ENCODE measurements at regions not wholly inside any gene's neighbourhood (a gene's known extent, or its start where the extent isn't known, plus 50 kb on each side); places are given as distances from the start of the nearest gene placed in this dataset.

DNA sequence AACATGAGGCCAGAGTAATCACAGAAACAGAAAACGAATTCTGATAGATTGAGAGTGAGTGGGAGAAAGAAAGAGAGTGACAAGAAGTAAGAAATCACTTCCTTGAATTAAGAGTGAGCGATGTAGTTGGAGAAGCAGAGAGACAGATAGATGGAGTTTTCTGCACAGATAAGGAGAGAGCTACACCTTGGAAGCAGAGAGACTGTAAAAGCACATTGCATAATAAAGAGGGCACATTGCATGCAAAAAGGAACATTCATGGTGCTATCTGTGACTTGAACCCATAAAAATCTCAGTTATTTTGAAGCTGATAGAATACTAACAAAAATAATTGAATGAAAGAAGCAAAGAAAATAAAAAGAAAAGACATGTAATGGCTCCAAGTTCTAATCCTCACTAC lies 943.8 kb downstream of the NR2F1-AS1 start:
- Histone ChIP-seq H3K9me3 (ENCODE audit: low read length) (no peaks in the 10 kb centered on the region), H3K4me3 (ENCODE audit: low read length) (no peak overlapping the region), H3K9me2 (ENCODE audit: insufficient read depth, low read length) (no peaks in the 10 kb centered on the region), H3K27ac (ENCODE audit: low read length) (no peak overlapping the region), H4K20me1 (ENCODE audit: insufficient read depth) (no peaks in the 10 kb centered on the region), H3K9ac (ENCODE audit: low read length) (no peak overlapping the region), H3K4me2 (ENCODE audit: low read length) (no peak overlapping the region), H3K36me3 (ENCODE audit: insufficient read depth, low read length) (no peaks in the 10 kb centered on the region), H3K27me3 (ENCODE audit: insufficient read depth, low read depth, low read length) (no peaks in the 10 kb centered on the region), H3K79me2 (replicated peaks; ENCODE audit: insufficient read depth, low read length) (no peaks in the 10 kb centered on the region), H2AFZ (ENCODE audit: low read depth, low read length) (no peak overlapping the region), H3F3A (ENCODE audit: insufficient read depth, low read length, poor library complexity, severe bottlenecking) (no peaks in the 10 kb centered on the region)
- no peak for TF ChIP-seq RAD21 (conservative IDR thresholded peaks at IDR 0.05)
- TF ChIP-seq EP300 (conservative IDR thresholded peaks at IDR 0.05; ENCODE audit: poor library complexity, severe bottlenecking): no peak
- TF ChIP-seq, protein P1, sequence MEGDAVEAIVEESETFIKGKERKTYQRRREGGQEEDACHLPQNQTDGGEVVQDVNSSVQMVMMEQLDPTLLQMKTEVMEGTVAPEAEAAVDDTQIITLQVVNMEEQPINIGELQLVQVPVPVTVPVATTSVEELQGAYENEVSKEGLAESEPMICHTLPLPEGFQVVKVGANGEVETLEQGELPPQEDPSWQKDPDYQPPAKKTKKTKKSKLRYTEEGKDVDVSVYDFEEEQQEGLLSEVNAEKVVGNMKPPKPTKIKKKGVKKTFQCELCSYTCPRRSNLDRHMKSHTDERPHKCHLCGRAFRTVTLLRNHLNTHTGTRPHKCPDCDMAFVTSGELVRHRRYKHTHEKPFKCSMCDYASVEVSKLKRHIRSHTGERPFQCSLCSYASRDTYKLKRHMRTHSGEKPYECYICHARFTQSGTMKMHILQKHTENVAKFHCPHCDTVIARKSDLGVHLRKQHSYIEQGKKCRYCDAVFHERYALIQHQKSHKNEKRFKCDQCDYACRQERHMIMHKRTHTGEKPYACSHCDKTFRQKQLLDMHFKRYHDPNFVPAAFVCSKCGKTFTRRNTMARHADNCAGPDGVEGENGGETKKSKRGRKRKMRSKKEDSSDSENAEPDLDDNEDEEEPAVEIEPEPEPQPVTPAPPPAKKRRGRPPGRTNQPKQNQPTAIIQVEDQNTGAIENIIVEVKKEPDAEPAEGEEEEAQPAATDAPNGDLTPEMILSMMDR (IDR thresholded peaks at IDR 0.05; ENCODE audit: poor library complexity, severe bottlenecking): no peak
- TF ChIP-seq EZH2 (IDR thresholded peaks at IDR 0.05; ENCODE audit: borderline replicate concordance, insufficient read depth, low read length, poor library complexity, severe bottlenecking): no peak
- TF ChIP-seq SMC3 (conservative IDR thresholded peaks at IDR 0.05; ENCODE audit: poor library complexity): no peak
- TF ChIP-seq POLR2AphosphoS5 (IDR thresholded peaks at IDR 0.05): no peak
- no peak for TF ChIP-seq MXI1 (conservative IDR thresholded peaks at IDR 0.05; ENCODE audit: poor library complexity, severe bottlenecking)
- no peak for TF ChIP-seq REST (IDR thresholded peaks at IDR 0.05; ENCODE audit: borderline replicate concordance)
- TF ChIP-seq TAF1 (IDR thresholded peaks at IDR 0.05; ENCODE audit: low read depth): no peak

GRCh38 chr5:92635001-92635461 lies 946.0 kb downstream of the NR2F1-AS1 start:
- no peak for TF ChIP-seq POLR2AphosphoS5 (IDR thresholded peaks at IDR 0.05)
- TF ChIP-seq, protein P1 (IDR thresholded peaks at IDR 0.05; ENCODE audit: poor library complexity, severe bottlenecking): no peak
- Histone ChIP-seq H3F3A (ENCODE audit: insufficient read depth, low read length, poor library complexity, severe bottlenecking) (no peaks in the 10 kb centered on the region), H3K36me3 (ENCODE audit: insufficient read depth, low read length) (no peaks in the 10 kb centered on the region), H3K4me2 (ENCODE audit: low read length) (no peak overlapping the region), H3K27me3 (ENCODE audit: insufficient read depth, low read depth, low read length) (no peaks in the 10 kb centered on the region), H2AFZ (ENCODE audit: low read depth, low read length) (no peak overlapping the region), H3K79me2 (replicated peaks; ENCODE audit: insufficient read depth, low read length) (no peaks in the 10 kb centered on the region), H3K9ac (ENCODE audit: low read length) (no peak overlapping the region), H3K9me3 (ENCODE audit: low read length) (no peaks in the 10 kb centered on the region), H4K20me1 (ENCODE audit: insufficient read depth) (no peaks in the 10 kb centered on the region), H3K4me3 (ENCODE audit: low read length) (no peak overlapping the region), H3K27ac (ENCODE audit: low read length) (no peak overlapping the region), H3K9me2 (ENCODE audit: insufficient read depth, low read length) (no peaks in the 10 kb centered on the region)
